Fibroblast of villous mesenchyme (primary cell): ENCODE measurements at regions not wholly inside any gene's neighbourhood (a gene's known extent, or its start where the extent isn't known, plus 50 kb on each side); places are given as distances from the start of the nearest gene placed in this dataset.

Experiments
- DNase-seq: peaks from one replicate; pipeline ENCODE4 v3.0.0-alpha.2; 2010; ENCODE audit warnings: low read depth
- H3K4me3 ChIP-seq: 2 replicates; pipeline ENCODE4 v1.5.1; 2011; ENCODE audit warnings: low read depth, mild to moderate bottlenecking, low read length
- CTCF ChIP-seq: IDR thresholded peaks from 2 replicates; pipeline ENCODE4 v1.5.1; 2012; ENCODE audit warnings: low read depth, mild to moderate bottlenecking, low read length; ENCODE audit not compliant: insufficient read depth

- no peak overlapping the region for H3K4me3 ChIP-seq
- DNase-seq = no peak
- no peak for TF ChIP-seq CTCF
Measured at GRCh38 chr2:177080746-177081284, 131.8 kb upstream of the HNRNPA3 start.

- TF ChIP-seq CTCF = no peak
- H3K4me3 ChIP-seq = no peak overlapping the region
- DNase-seq = no peak
Measured at GRCh38 chr2:177084607-177085006, 128.0 kb upstream of the HNRNPA3 start.

- no peak for TF ChIP-seq CTCF
- no peak for DNase-seq
- H3K4me3 ChIP-seq = no peak overlapping the region
Measured at GRCh38 chr2:177088529-177088928, 124.1 kb upstream of the HNRNPA3 start.

- TF ChIP-seq CTCF = no peak
- DNase-seq = no peak
- no peak overlapping the region for H3K4me3 ChIP-seq
Measured at GRCh38 chr2:177090967-177091366, 121.6 kb upstream of the HNRNPA3 start.

GRCh38 chr2:177093371-177093770 lies 119.2 kb upstream of the HNRNPA3 start:
- no peak for DNase-seq
- no peak for TF ChIP-seq CTCF

GRCh38 chr2:177098001-177098613 lies 114.5 kb upstream of the HNRNPA3 start:
- H3K4me3 ChIP-seq = no peak overlapping the region
- no peak for DNase-seq
- TF ChIP-seq CTCF = no peak

More at GRCh38 chr2:177093371-177093770, 119.2 kb upstream of the HNRNPA3 start:
- no peak overlapping the region for H3K4me3 ChIP-seq

- no peak for TF ChIP-seq CTCF
- H3K4me3 ChIP-seq = no peak overlapping the region
- no peak for DNase-seq
Measured at GRCh38 chr2:177101930-177102329, 110.7 kb upstream of the HNRNPA3 start.
